Tibial nerve (tissue), 4 donors: ENCODE measurements at regions not wholly inside any gene's neighbourhood (a gene's known extent, or its start where the extent isn't known, plus 50 kb on each side); places are given as distances from the start of the nearest gene placed in this dataset.

Source experiments
- DNase-seq, 2 donors: peaks; one replicate each; pipeline ENCODE4 v3.0.0-alpha.2; 2019; ENCODE audit warnings: low spot score in 2 of 2
- H3K27ac ChIP-seq, 4 donors: fragments of 200-600 bp; sonication (generic) in 3 of 4; one replicate each; pipeline ENCODE4 v1.5.1; 2017 to 2019; ENCODE audit warnings: mild to moderate bottlenecking in 1 of 4
- H3K27me3 ChIP-seq, 2 donors: fragments of 200-600 bp; sonication (generic) in 1 of 2; one replicate each; pipeline versions ENCODE4 v1.5.1 to v1.6.0; 2017 to 2019
- H3K36me3 ChIP-seq, 3 donors: fragments of 200-600 bp; sonication (generic); one replicate each; pipeline ENCODE4 v1.5.1; 2018 to 2019
- H3K4me1 ChIP-seq, 4 donors: fragments of 200-600 bp; sonication (generic) in 3 of 4; one replicate each; pipeline ENCODE4 v1.5.1; 2017 to 2019
- H3K4me3 ChIP-seq, 4 donors: fragments of 200-600 bp; sonication (generic) in 3 of 4; one replicate each; pipeline ENCODE4 v1.5.1; 2017 to 2019; ENCODE audit warnings: mild to moderate bottlenecking in 1 of 4, moderate library complexity in 1 of 4
- H3K9me3 ChIP-seq, 4 donors: fragments of 200-600 bp; sonication (generic) in 3 of 4; one replicate each; pipeline ENCODE4 v1.5.1; 2017 to 2019
- CTCF ChIP-seq, 5 experiments: fragments of 200-600 bp in 3 of 5; fragments of 450-650 bp in 2 of 5; sonication (generic) in 3 of 5; IDR thresholded peaks; one replicate each; pipeline ENCODE4 v1.5.1; 2016 to 2019; ENCODE audit warnings: antibody characterized with exemption in 5 of 5, mild to moderate bottlenecking in 3 of 5, moderate library complexity in 2 of 5
- EP300 ChIP-seq, 2 donors: sonication (generic); formaldehyde crosslinking; IDR thresholded peaks; one replicate each; pipeline ENCODE4 v1.6.1; 2017; ENCODE audit warnings: antibody characterized with exemption in 2 of 2, mild to moderate bottlenecking in 1 of 2
- POLR2A ChIP-seq, 2 donors: fragments of 450-650 bp; IDR thresholded peaks; one replicate each; pipeline ENCODE4 v1.6.1; 2017; ENCODE audit warnings: antibody characterized with exemption in 2 of 2, mild to moderate bottlenecking in 2 of 2, moderate library complexity in 2 of 2
- WGBS, 2 donors: methylation state at CpG; one replicate each; pipeline ENCODE4 v1.1.5; 2018; 5-methylcytosine and 5-hydroxymethylcytosine counted together

DNA sequence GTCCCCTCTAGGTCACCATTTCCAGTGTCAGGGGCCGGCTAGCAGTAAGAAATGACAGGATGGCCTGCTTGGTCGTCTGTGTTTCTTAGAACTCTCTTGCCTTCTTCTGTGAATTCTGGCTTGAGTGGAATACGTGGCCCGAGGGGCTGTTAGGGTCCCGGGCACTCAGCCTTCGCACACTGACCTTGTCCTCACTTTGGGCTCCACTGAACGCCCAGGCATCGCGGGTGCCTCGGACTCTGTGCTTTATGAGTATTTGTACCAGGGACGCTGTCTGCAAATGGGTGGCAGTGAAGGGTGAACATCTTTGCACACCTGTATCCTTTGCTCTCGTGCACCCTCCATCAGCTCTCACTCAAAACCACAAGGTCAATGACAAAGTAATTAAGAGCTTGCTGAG, 123.4 kb upstream of the ANO1 start:
- 84 to 86% methylated on average over 12 of the region's 12 CpGs for WGBS, 2 donors
- peaks cover 0 to 4% of the 10 kb centered on the region in 2 donors for H3K27me3 ChIP-seq
- no peak overlapping the region for H3K27ac ChIP-seq
- H3K4me3 ChIP-seq, result no peak overlapping the region
- no peak for DNase-seq
- TF ChIP-seq EP300 (IDR thresholded peaks at IDR 0.05) (no peak), POLR2A (IDR thresholded peaks at IDR 0.05) (no peak), CTCF (IDR thresholded peaks at IDR 0.05) (no peak)
- H3K36me3 ChIP-seq, result no peaks in the 10 kb centered on the region
- no peaks in the 10 kb centered on the region for H3K4me1 ChIP-seq
- peaks cover 0 to 20% (median 0%) of the 10 kb centered on the region in 4 donors for H3K9me3 ChIP-seq

- 90 to 93% methylated on average over 8 of the region's 8 CpGs for WGBS, 2 donors
- Histone ChIP-seq H3K4me1 (no peaks in the 10 kb centered on the region), H3K27me3 (peaks cover 0 to 4% of the 10 kb centered on the region in 2 donors), H3K9me3 (peaks cover 0 to 38% (median 0%) of the 10 kb centered on the region in 4 donors), H3K36me3 (no peaks in the 10 kb centered on the region), H3K4me3 (no peak overlapping the region), H3K27ac (no peak overlapping the region)
- no peak for TF ChIP-seq CTCF (IDR thresholded peaks at IDR 0.05)
- no peak for TF ChIP-seq POLR2A (IDR thresholded peaks at IDR 0.05)
- TF ChIP-seq EP300 (IDR thresholded peaks at IDR 0.05), result no peak
- no peak for DNase-seq
Observed at GRCh38 chr11:69956669-69957190, 121.4 kb upstream of the ANO1 start.

GRCh38 chr11:69957849-69958248, 120.3 kb upstream of the ANO1 start:
- no peak overlapping the region for H3K4me3 ChIP-seq
- DNase-seq, result no peak
- H3K9me3 ChIP-seq, result peaks cover 0 to 40% (median 0%) of the 10 kb centered on the region in 4 donors
- no peak overlapping the region for H3K27ac ChIP-seq
- no peaks in the 10 kb centered on the region for H3K36me3 ChIP-seq
- no peaks in the 10 kb centered on the region for H3K4me1 ChIP-seq
- peaks cover 0 to 4% of the 10 kb centered on the region in 2 donors for H3K27me3 ChIP-seq
- no peak for TF ChIP-seq EP300 (IDR thresholded peaks at IDR 0.05)
- no peak for TF ChIP-seq POLR2A (IDR thresholded peaks at IDR 0.05)
- TF ChIP-seq CTCF (IDR thresholded peaks at IDR 0.05), result no peak
- 73 to 93% methylated on average over 7 of the region's 7 CpGs for WGBS, 2 donors

GRCh38 chr11:69958308-69958707, 119.8 kb upstream of the ANO1 start:
- Histone ChIP-seq H3K4me3 (no peak overlapping the region), H3K27me3 (peaks cover 0 to 4% of the 10 kb centered on the region in 2 donors), H3K9me3 (peaks cover 0 to 40% (median 0%) of the 10 kb centered on the region in 4 donors), H3K27ac (no peak overlapping the region), H3K4me1 (no peaks in the 10 kb centered on the region), H3K36me3 (no peaks in the 10 kb centered on the region)
- TF ChIP-seq CTCF (IDR thresholded peaks at IDR 0.05) (no peak), POLR2A (IDR thresholded peaks at IDR 0.05) (no peak), EP300 (IDR thresholded peaks at IDR 0.05) (no peak)
- DNase-seq, result no peak
- 47 to 52% methylated on average over 2 of the region's 2 CpGs for WGBS, 2 donors

DNA sequence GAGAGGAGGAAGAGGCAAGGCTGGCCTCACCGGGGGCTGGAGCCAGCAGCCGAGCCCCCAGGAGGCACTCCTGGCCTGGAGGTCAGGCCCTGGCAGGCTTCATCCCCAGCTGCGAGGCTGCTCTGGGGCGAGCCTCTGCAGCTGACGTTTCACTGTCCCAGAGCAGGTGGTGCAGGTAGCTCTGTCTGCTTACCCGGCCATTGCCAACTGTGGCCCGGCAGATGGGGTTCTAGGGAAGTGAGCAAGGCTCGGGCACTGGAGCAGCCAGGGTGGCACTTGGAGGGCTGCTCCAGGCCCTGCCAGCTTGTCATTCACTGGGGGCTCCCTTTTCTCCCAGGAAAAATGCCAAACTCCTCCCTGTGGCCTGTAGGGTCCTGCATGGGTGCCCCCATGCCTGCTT, 118.7 kb upstream of the ANO1 start:
- H3K27me3 ChIP-seq, result peaks cover 0 to 4% of the 10 kb centered on the region in 2 donors
- H3K4me1 ChIP-seq, result no peaks in the 10 kb centered on the region
- H3K4me3 ChIP-seq, result no peak overlapping the region
- no peak overlapping the region for H3K27ac ChIP-seq
- H3K9me3 ChIP-seq, result peaks cover 0 to 40% (median 0%) of the 10 kb centered on the region in 4 donors
- 89% methylated on average over 8 of the region's 8 CpGs; no CpG with 5 or more reads in 1 of the 2 donors for WGBS, 2 donors
- no peak for DNase-seq
- TF ChIP-seq POLR2A (IDR thresholded peaks at IDR 0.05) (no peak), EP300 (IDR thresholded peaks at IDR 0.05) (no peak), CTCF (IDR thresholded peaks at IDR 0.05) (no peak)
- no peaks in the 10 kb centered on the region for H3K36me3 ChIP-seq
